ENCODE measurements at regions not wholly inside any gene's neighbourhood (a gene's known extent, or its start where the extent isn't known, plus 50 kb on each side); places are given as distances from the start of the nearest gene placed in this dataset.

- DNase-seq = no peak
These were observed 511.7 kb downstream of the USP25 start for GRCh38 chr21:16241479-16241963.

- DNase-seq = no peak
These were observed 513.6 kb downstream of the USP25 start for GRCh38 chr21:16243396-16243795.

GRCh38 chr21:16248705-16249104, 518.9 kb downstream of the USP25 start:
- DNase-seq = no peak

- no peak for DNase-seq
These were observed 520.5 kb downstream of the USP25 start for GRCh38 chr21:16250273-16250672.

GRCh38 chr21:16258844-16259611, 529.2 kb downstream of the USP25 start:
- DNase-seq = no peak

GRCh38 chr21:16262091-16262490, 532.3 kb downstream of the USP25 start:
- DNase-seq = no peak

- DNase-seq = no peak
These were observed 534.5 kb downstream of the USP25 start for GRCh38 chr21:16264319-16264718.

- DNase-seq = no peak
These were observed 539.7 kb downstream of the USP25 start for GRCh38 chr21:16269476-16269875.

- no peak for DNase-seq
These were observed 550.2 kb downstream of the USP25 start for GRCh38 chr21:16279731-16280581.

- DNase-seq = no peak
These were observed 550.9 kb downstream of the USP25 start for GRCh38 chr21:16280686-16281091.

- no peak for DNase-seq
These were observed 553.7 kb downstream of the USP25 start for GRCh38 chr21:16283516-16283915.

GRCh38 chr21:16285605-16286126, 555.9 kb downstream of the USP25 start:
- no peak for DNase-seq

GRCh38 chr21:16287046-16287445, 557.3 kb downstream of the USP25 start:
- DNase-seq = no peak

GRCh38 chr21:16291296-16291695, 561.5 kb downstream of the USP25 start:
- no peak for DNase-seq

- no peak for DNase-seq
These were observed 564.3 kb downstream of the USP25 start for GRCh38 chr21:16294128-16294527.

- DNase-seq = no peak
These were observed 573.1 kb downstream of the USP25 start for GRCh38 chr21:16302851-16303282.

- DNase-seq = no peak
These were observed 574.7 kb downstream of the USP25 start for GRCh38 chr21:16304174-16305095.

GRCh38 chr21:16305686-16306085, 575.9 kb downstream of the USP25 start:
- DNase-seq = no peak

- no peak for DNase-seq
These were observed 577.5 kb downstream of the USP25 start for GRCh38 chr21:16307256-16307655.

- DNase-seq = no peak
These were observed 578.5 kb downstream of the USP25 start for GRCh38 chr21:16308269-16308668.

- no peak for DNase-seq
These were observed 579.6 kb downstream of the USP25 start for GRCh38 chr21:16309250-16309971.

- peak in 3 of 6 experiments; percentile 1 to 6 (median 2) for DNase-seq
These were observed 580.4 kb downstream of the USP25 start for GRCh38 chr21:16310176-16310575.

Data from stimulated activated naive CD4-positive, alpha-beta T cell (primary cell).